ENCODE measurements at regions not wholly inside any gene's neighbourhood (a gene's known extent, or its start where the extent isn't known, plus 50 kb on each side); places are given as distances from the start of the nearest gene placed in this dataset.

GRCh38 chr20:11159728-11160127 lies 485.9 kb upstream of the JAG1 start:
- no peak for FAIRE-seq
- no peak for DNase-seq (ENCODE audit: insufficient read length, low spot score)
- TF ChIP-seq POLR2AphosphoS5 (IDR thresholded peaks at IDR 0.05; ENCODE audit: low read depth, low read length) (no peak), SPI1 (IDR thresholded peaks at IDR 0.05; ENCODE audit: low read depth, low read length) (no peak)

GRCh38 chr20:11162026-11162775 lies 488.4 kb upstream of the JAG1 start:
- FAIRE-seq (no peak), DNase-seq (ENCODE audit: insufficient read length, low spot score) (no peak)
- TF ChIP-seq PAX5 (IDR thresholded peaks at IDR 0.05; ENCODE audit: insufficient read depth, low read length, severe bottlenecking) = no peak
- TF ChIP-seq TAF1 (IDR thresholded peaks at IDR 0.05; ENCODE audit: low read depth, low read length) = no peak

GRCh38 chr20:11165789-11166188 lies 492.0 kb upstream of the JAG1 start:
- no peak for DNase-seq (ENCODE audit: insufficient read length, low spot score)
- no peak for FAIRE-seq
- TF ChIP-seq TAF1 (IDR thresholded peaks at IDR 0.05; ENCODE audit: low read depth, low read length) (no peak), SPI1 (IDR thresholded peaks at IDR 0.05; ENCODE audit: low read depth, low read length) (no peak), POU2F2 (IDR thresholded peaks at IDR 0.05; ENCODE audit: low read depth, low read length) (no peak), POLR2A (IDR thresholded peaks at IDR 0.05; ENCODE audit: low read depth, low read length) (no peak), PAX5 (IDR thresholded peaks at IDR 0.05; ENCODE audit: insufficient read depth, low read length, severe bottlenecking) (no peak)

- TF ChIP-seq SPI1 (IDR thresholded peaks at IDR 0.05; ENCODE audit: low read depth, low read length) (no peak), POLR2AphosphoS5 (IDR thresholded peaks at IDR 0.05; ENCODE audit: low read depth, low read length) (no peak), POLR2A (IDR thresholded peaks at IDR 0.05; ENCODE audit: low read depth, low read length) (no peak), POU2F2 (IDR thresholded peaks at IDR 0.05; ENCODE audit: low read depth, low read length) (no peak), PAX5 (IDR thresholded peaks at IDR 0.05; ENCODE audit: insufficient read depth, low read length, severe bottlenecking) (no peak), TAF1 (IDR thresholded peaks at IDR 0.05; ENCODE audit: low read depth, low read length) (no peak)
- FAIRE-seq (no peak), DNase-seq (ENCODE audit: insufficient read length, low spot score) (no peak)
Measured at GRCh38 chr20:11166712-11167111, 492.9 kb upstream of the JAG1 start.

- FAIRE-seq (no peak), DNase-seq (ENCODE audit: insufficient read length, low spot score) (no peak)
- TF ChIP-seq SPI1 (IDR thresholded peaks at IDR 0.05; ENCODE audit: low read depth, low read length) (no peak), POU2F2 (IDR thresholded peaks at IDR 0.05; ENCODE audit: low read depth, low read length) (no peak), POLR2A (IDR thresholded peaks at IDR 0.05; ENCODE audit: low read depth, low read length) (no peak), PAX5 (IDR thresholded peaks at IDR 0.05; ENCODE audit: insufficient read depth, low read length, severe bottlenecking) (no peak), TAF1 (IDR thresholded peaks at IDR 0.05; ENCODE audit: low read depth, low read length) (no peak), POLR2AphosphoS5 (IDR thresholded peaks at IDR 0.05; ENCODE audit: low read depth, low read length) (no peak)
Measured at GRCh38 chr20:11168026-11168425, 494.2 kb upstream of the JAG1 start.

- FAIRE-seq = no peak
- no peak for DNase-seq (ENCODE audit: insufficient read length, low spot score)
- TF ChIP-seq TAF1 (IDR thresholded peaks at IDR 0.05; ENCODE audit: low read depth, low read length) = no peak
Measured at GRCh38 chr20:11170025-11170424, 496.2 kb upstream of the JAG1 start.

GRCh38 chr20:11170565-11170964 lies 496.8 kb upstream of the JAG1 start:
- FAIRE-seq = no peak
- TF ChIP-seq POLR2AphosphoS5 (IDR thresholded peaks at IDR 0.05; ENCODE audit: low read depth, low read length) (no peak), PAX5 (IDR thresholded peaks at IDR 0.05; ENCODE audit: insufficient read depth, low read length, severe bottlenecking) (no peak), POU2F2 (IDR thresholded peaks at IDR 0.05; ENCODE audit: low read depth, low read length) (no peak), SPI1 (IDR thresholded peaks at IDR 0.05; ENCODE audit: low read depth, low read length) (no peak), POLR2A (IDR thresholded peaks at IDR 0.05; ENCODE audit: low read depth, low read length) (no peak), TAF1 (IDR thresholded peaks at IDR 0.05; ENCODE audit: low read depth, low read length) (no peak)
- no peak for DNase-seq (ENCODE audit: insufficient read length, low spot score)

GRCh38 chr20:11172881-11173280 lies 499.1 kb upstream of the JAG1 start:
- DNase-seq (ENCODE audit: insufficient read length, low spot score) = no peak
- TF ChIP-seq POU2F2 (IDR thresholded peaks at IDR 0.05; ENCODE audit: low read depth, low read length) (no peak), SPI1 (IDR thresholded peaks at IDR 0.05; ENCODE audit: low read depth, low read length) (no peak), TAF1 (IDR thresholded peaks at IDR 0.05; ENCODE audit: low read depth, low read length) (no peak), POLR2AphosphoS5 (IDR thresholded peaks at IDR 0.05; ENCODE audit: low read depth, low read length) (no peak), PAX5 (IDR thresholded peaks at IDR 0.05; ENCODE audit: insufficient read depth, low read length, severe bottlenecking) (no peak), POLR2A (IDR thresholded peaks at IDR 0.05; ENCODE audit: low read depth, low read length) (no peak)
- no peak for FAIRE-seq

GRCh38 chr20:11173916-11174315 lies 500.1 kb upstream of the JAG1 start:
- DNase-seq (ENCODE audit: insufficient read length, low spot score) = no peak
- FAIRE-seq = no peak
- no peak for TF ChIP-seq POLR2AphosphoS5 (IDR thresholded peaks at IDR 0.05; ENCODE audit: low read depth, low read length)
- no peak for TF ChIP-seq SPI1 (IDR thresholded peaks at IDR 0.05; ENCODE audit: low read depth, low read length)
- TF ChIP-seq POLR2A (IDR thresholded peaks at IDR 0.05; ENCODE audit: low read depth, low read length) = no peak
- no peak for TF ChIP-seq PAX5 (IDR thresholded peaks at IDR 0.05; ENCODE audit: insufficient read depth, low read length, severe bottlenecking)
- TF ChIP-seq POU2F2 (IDR thresholded peaks at IDR 0.05; ENCODE audit: low read depth, low read length) = no peak
- TF ChIP-seq TAF1 (IDR thresholded peaks at IDR 0.05; ENCODE audit: low read depth, low read length) = no peak

GRCh38 chr20:11174861-11175260 lies 501.1 kb upstream of the JAG1 start:
- no peak for FAIRE-seq
- TF ChIP-seq POLR2AphosphoS5 (IDR thresholded peaks at IDR 0.05; ENCODE audit: low read depth, low read length) (no peak), POU2F2 (IDR thresholded peaks at IDR 0.05; ENCODE audit: low read depth, low read length) (no peak), SPI1 (IDR thresholded peaks at IDR 0.05; ENCODE audit: low read depth, low read length) (no peak), POLR2A (IDR thresholded peaks at IDR 0.05; ENCODE audit: low read depth, low read length) (no peak), TAF1 (IDR thresholded peaks at IDR 0.05; ENCODE audit: low read depth, low read length) (no peak), PAX5 (IDR thresholded peaks at IDR 0.05; ENCODE audit: insufficient read depth, low read length, severe bottlenecking) (no peak)
- DNase-seq (ENCODE audit: insufficient read length, low spot score) = no peak
